ENCODE measurements at regions not wholly inside any gene's neighbourhood (a gene's known extent, or its start where the extent isn't known, plus 50 kb on each side); places are given as distances from the start of the nearest gene placed in this dataset.
"Not testable (repeated sequence)": the region's sequence is repeated elsewhere in the genome, so short reads cannot be mapped to it uniquely, and the experiment has no call there.

GRCh38 chr12:91703491-91704283 lies 442.0 kb downstream of the BTG1 start:
- POLR2A ChIA-PET, result no interaction called here

GRCh38 chr12:91702843-91703425 lies 442.7 kb downstream of the BTG1 start:
- ChIA-PET POLR2A (no interaction called here), CTCF (interaction anchor here (0.6 kb wide), 1 partner anchor 93 kb away, joined by 3 read pairs; no protein-coding TSS in a partner anchor)
- H3K27me3 ChIP-seq (ENCODE audit: control insufficient read depth, insufficient read depth, low read length), result no peaks in the 10 kb centered on the region
- DNase-seq (ENCODE audit: low read depth, low spot score), result no peak
- no peak overlapping the region for H3K4me3 ChIP-seq (ENCODE audit: low read depth, low read length)
- H3K27ac ChIP-seq (ENCODE audit: low read depth, low read length), result no peak overlapping the region
- no peaks in the 10 kb centered on the region for H3K9me3 ChIP-seq (ENCODE audit: control insufficient read depth, insufficient read depth, low read length)
- TF ChIP-seq CTCF (IDR thresholded peaks at IDR 0.05; ENCODE audit: low read depth, low read length), result no peak

More at GRCh38 chr12:91703491-91704283, 442.0 kb downstream of the BTG1 start:
- no peak overlapping the region for H3K27ac ChIP-seq (ENCODE audit: low read depth, low read length)
- H3K27me3 ChIP-seq (ENCODE audit: control insufficient read depth, insufficient read depth, low read length), result no peaks in the 10 kb centered on the region
- CTCF ChIA-PET, result interaction anchor here (0.6 kb wide), 1 partner anchor 94 kb away, joined by 3 read pairs; no protein-coding TSS in a partner anchor
- H3K9me3 ChIP-seq (ENCODE audit: control insufficient read depth, insufficient read depth, low read length), result no peaks in the 10 kb centered on the region
- no peak for DNase-seq (ENCODE audit: low read depth, low spot score)
- TF ChIP-seq CTCF (IDR thresholded peaks at IDR 0.05; ENCODE audit: low read depth, low read length), result no peak
- H3K4me3 ChIP-seq (ENCODE audit: low read depth, low read length), result no peak overlapping the region

- CTCF ChIA-PET, result no interaction called here
These were observed 449.7 kb downstream of the BTG1 start for GRCh38 chr12:91695964-91696363.

GRCh38 chr12:91695406-91695805 lies 450.2 kb downstream of the BTG1 start:
- not testable (repeated sequence) for H3K27ac ChIP-seq (ENCODE audit: low read depth, low read length)

More at GRCh38 chr12:91695964-91696363, 449.7 kb downstream of the BTG1 start:
- no peak overlapping the region for H3K4me3 ChIP-seq (ENCODE audit: low read depth, low read length)
- no peaks in the 10 kb centered on the region for H3K27me3 ChIP-seq (ENCODE audit: control insufficient read depth, insufficient read depth, low read length)
- POLR2A ChIA-PET, result no interaction called here
- no peak for DNase-seq (ENCODE audit: low read depth, low spot score)
- TF ChIP-seq CTCF (IDR thresholded peaks at IDR 0.05; ENCODE audit: low read depth, low read length), result no peak
- no peaks in the 10 kb centered on the region for H3K9me3 ChIP-seq (ENCODE audit: control insufficient read depth, insufficient read depth, low read length)
- no peak overlapping the region for H3K27ac ChIP-seq (ENCODE audit: low read depth, low read length)

GRCh38 chr12:91690531-91690930 lies 455.1 kb downstream of the BTG1 start:
- CTCF ChIA-PET, result no interaction called here

More at GRCh38 chr12:91695406-91695805, 450.2 kb downstream of the BTG1 start:
- CTCF ChIA-PET; H3K9me3 ChIP-seq (ENCODE audit: control insufficient read depth, insufficient read depth, low read length); H3K4me3 ChIP-seq (ENCODE audit: low read depth, low read length); POLR2A ChIA-PET; DNase-seq (ENCODE audit: low read depth, low spot score); H3K27me3 ChIP-seq (ENCODE audit: control insufficient read depth, insufficient read depth, low read length): not testable (repeated sequence)

More at GRCh38 chr12:91690531-91690930, 455.1 kb downstream of the BTG1 start:
- TF ChIP-seq CTCF (IDR thresholded peaks at IDR 0.05; ENCODE audit: low read depth, low read length), result no peak
- Histone ChIP-seq H3K9me3 (ENCODE audit: control insufficient read depth, insufficient read depth, low read length) (no peaks in the 10 kb centered on the region), H3K27ac (ENCODE audit: low read depth, low read length) (no peak overlapping the region), H3K27me3 (ENCODE audit: control insufficient read depth, insufficient read depth, low read length) (no peaks in the 10 kb centered on the region), H3K4me3 (ENCODE audit: low read depth, low read length) (no peak overlapping the region)
- no peak for DNase-seq (ENCODE audit: low read depth, low spot score)
- POLR2A ChIA-PET, result no interaction called here

Data from AG04450 (cell line).